ENCODE measurements at regions not wholly inside any gene's neighbourhood (a gene's known extent, or its start where the extent isn't known, plus 50 kb on each side); places are given as distances from the start of the nearest gene placed in this dataset.

- no peak overlapping the region for H3K27ac Mint-ChIP-seq
- H3K36me3 Mint-ChIP-seq = no peaks in the 10 kb centered on the region
- H3K4me3 Mint-ChIP-seq = no peak overlapping the region
- H3K9me3 Mint-ChIP-seq = no peaks in the 10 kb centered on the region
- no peak for DNase-seq (ENCODE audit: low spot score in 2 of 2, unreplicated experiment in 2 of 2)
- peaks cover under 1% of the 10 kb centered on the region for H3K4me1 Mint-ChIP-seq
- H3K27me3 Mint-ChIP-seq (ENCODE audit: low read depth) = peaks cover 52% of the 10 kb centered on the region
- no peak for TF ChIP-seq CTCF (IDR thresholded peaks at IDR 0.05; ENCODE audit: unreplicated experiment)
Measured at GRCh38 chr21:41107602-41108001, 60.4 kb upstream of the BACE2 start.

GRCh38 chr21:41108668-41109585 is 59.0 kb upstream of the BACE2 start:
- Mint-ChIP-seq H3K27ac (no peak overlapping the region), H3K9me3 (no peaks in the 10 kb centered on the region), H3K36me3 (no peaks in the 10 kb centered on the region), H3K4me3 (no peak overlapping the region), H3K4me1 (peaks cover 12% of the 10 kb centered on the region), H3K27me3 (ENCODE audit: low read depth) (peaks cover 51% of the 10 kb centered on the region)
- no peak for TF ChIP-seq CTCF (IDR thresholded peaks at IDR 0.05; ENCODE audit: unreplicated experiment)
- no peak for DNase-seq (ENCODE audit: low spot score in 2 of 2, unreplicated experiment in 2 of 2)

GRCh38 chr21:41110161-41110560 is 57.8 kb upstream of the BACE2 start:
- Mint-ChIP-seq H3K9me3 (no peaks in the 10 kb centered on the region), H3K36me3 (no peaks in the 10 kb centered on the region), H3K4me3 (no peak overlapping the region), H3K4me1 (peaks cover 12% of the 10 kb centered on the region), H3K27me3 (ENCODE audit: low read depth) (peaks cover 40% of the 10 kb centered on the region), H3K27ac (no peak overlapping the region)
- no peak for DNase-seq (ENCODE audit: low spot score in 2 of 2, unreplicated experiment in 2 of 2)
- no peak for TF ChIP-seq CTCF (IDR thresholded peaks at IDR 0.05; ENCODE audit: unreplicated experiment)

GRCh38 chr21:41110664-41111063 is 57.3 kb upstream of the BACE2 start:
- H3K4me3 Mint-ChIP-seq = no peak overlapping the region

GRCh38 chr21:41111681-41112080 is 56.3 kb upstream of the BACE2 start:
- Mint-ChIP-seq H3K4me1 (peaks cover 12% of the 10 kb centered on the region), H3K27me3 (ENCODE audit: low read depth) (peaks cover 32% of the 10 kb centered on the region), H3K9me3 (no peaks in the 10 kb centered on the region), H3K27ac (no peak overlapping the region), H3K36me3 (no peaks in the 10 kb centered on the region), H3K4me3 (no peak overlapping the region)
- TF ChIP-seq CTCF (IDR thresholded peaks at IDR 0.05; ENCODE audit: unreplicated experiment) = no peak
- DNase-seq (ENCODE audit: low spot score in 2 of 2, unreplicated experiment in 2 of 2) = no peak

More at GRCh38 chr21:41110664-41111063, 57.3 kb upstream of the BACE2 start:
- Mint-ChIP-seq H3K9me3 (no peaks in the 10 kb centered on the region), H3K27me3 (ENCODE audit: low read depth) (peaks cover 37% of the 10 kb centered on the region), H3K27ac (no peak overlapping the region), H3K36me3 (no peaks in the 10 kb centered on the region), H3K4me1 (peaks cover 12% of the 10 kb centered on the region)
- no peak for TF ChIP-seq CTCF (IDR thresholded peaks at IDR 0.05; ENCODE audit: unreplicated experiment)
- DNase-seq (ENCODE audit: low spot score in 2 of 2, unreplicated experiment in 2 of 2) = no peak
